DMS79 treated with DMSO at 0.1 percent for 48 hours (cell line): ENCODE measurements at regions not wholly inside any gene's neighbourhood (a gene's known extent, or its start where the extent isn't known, plus 50 kb on each side); places are given as distances from the start of the nearest gene placed in this dataset.
"Not testable (repeated sequence)": the region's sequence is repeated elsewhere in the genome, so short reads cannot be mapped to it uniquely, and the experiment has no call there.

Experiments
- DNase-seq: peaks from one replicate; lab custom pipeline; 2025; lab: John Stamatoyannopoulos, UW

- DNase-seq = no peak
Measured at GRCh38 chr6:81105998-81106397, 646.5 kb downstream of the TENT5A start.

DNA sequence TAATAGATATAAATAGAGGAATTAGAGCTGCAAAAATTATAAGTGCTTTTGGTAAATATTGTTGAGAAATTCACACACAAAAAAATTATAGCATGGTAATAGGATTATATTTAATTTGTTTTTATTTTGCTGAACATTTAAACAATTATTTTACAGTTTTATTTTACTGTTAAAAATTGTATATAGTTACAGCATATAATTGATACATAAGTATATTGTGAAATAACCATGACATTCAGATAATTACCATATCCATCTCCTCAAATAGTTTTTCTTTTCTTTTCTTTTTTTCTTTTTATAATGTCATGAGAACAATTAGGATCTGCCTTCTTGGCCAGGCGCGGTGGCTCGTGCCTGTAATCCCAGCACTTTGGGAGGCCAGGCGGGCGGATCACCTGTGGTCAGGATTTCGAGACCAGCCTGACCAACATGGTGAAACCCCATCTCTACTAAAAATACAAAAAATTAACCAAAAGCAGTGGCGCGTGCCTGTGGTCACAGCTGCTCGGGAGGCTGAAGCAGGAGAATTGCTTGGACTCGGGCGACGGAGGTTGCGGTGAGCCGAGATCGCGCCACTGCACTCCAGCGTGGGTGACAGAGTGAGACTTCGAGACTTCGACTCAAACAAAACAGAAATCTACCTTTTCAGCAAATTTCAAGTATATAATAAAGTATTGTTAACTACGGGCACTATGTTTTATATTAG, 654.2 kb downstream of the TENT5A start:
- DNase-seq = no peak

DNA sequence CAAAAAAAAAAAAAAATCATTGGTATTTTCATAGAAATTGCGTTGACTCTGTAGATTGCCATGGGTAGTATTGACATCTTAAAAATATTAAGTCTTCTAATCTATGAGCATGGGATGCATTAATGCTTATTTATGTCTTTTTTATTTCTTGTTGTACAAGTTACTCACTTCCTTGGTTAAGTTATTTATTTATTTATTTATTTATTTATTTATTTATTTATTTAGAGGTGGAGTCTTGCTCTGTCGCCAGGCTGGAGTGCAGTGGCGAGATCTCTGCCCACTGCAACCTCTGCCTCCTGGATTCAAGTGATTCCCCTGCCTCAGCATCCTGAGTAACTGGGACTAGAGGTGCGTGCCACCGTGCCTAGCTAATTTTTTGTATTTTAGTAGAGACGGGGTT, 656.0 kb downstream of the TENT5A start:
- DNase-seq = not testable (repeated sequence)

DNA sequence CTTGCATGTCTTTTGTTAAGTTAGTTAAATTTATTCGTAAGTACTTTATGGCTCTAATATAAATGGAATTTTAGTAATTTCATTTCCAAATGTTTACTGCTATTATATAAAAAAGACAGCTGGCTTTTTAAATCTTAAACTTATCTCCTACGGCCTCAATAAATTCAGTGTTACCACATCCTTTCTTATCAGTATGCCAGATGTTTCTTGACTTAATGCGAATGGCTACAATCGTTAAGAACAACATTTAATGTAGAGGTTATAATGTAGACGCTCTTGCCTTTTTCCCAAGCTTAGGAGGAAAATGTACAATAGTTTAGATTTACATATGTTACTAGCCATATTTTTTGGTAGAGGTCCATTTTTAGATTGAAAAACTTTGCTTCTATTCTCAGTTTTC, 659.4 kb downstream of the TENT5A start:
- DNase-seq = no peak

DNA sequence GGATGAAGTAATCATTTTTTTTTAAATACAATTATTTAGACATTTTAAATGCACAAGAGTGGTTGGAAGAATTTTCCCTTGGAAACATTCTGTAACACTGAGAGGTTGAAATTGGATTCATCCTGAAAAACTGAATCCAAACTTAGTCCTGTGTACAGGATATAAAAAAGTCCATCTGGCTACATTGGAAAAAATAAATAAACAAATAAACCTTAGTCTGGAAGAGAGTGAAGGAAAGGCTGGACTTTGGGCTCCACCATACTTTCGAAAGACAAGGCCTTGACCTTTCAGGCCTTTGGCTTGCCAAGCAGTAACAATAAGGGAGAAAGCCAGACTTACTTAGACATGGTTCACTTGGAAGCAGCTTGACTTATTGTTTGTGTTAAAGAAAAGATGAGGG, 664.3 kb downstream of the TENT5A start:
- no peak for DNase-seq

DNA sequence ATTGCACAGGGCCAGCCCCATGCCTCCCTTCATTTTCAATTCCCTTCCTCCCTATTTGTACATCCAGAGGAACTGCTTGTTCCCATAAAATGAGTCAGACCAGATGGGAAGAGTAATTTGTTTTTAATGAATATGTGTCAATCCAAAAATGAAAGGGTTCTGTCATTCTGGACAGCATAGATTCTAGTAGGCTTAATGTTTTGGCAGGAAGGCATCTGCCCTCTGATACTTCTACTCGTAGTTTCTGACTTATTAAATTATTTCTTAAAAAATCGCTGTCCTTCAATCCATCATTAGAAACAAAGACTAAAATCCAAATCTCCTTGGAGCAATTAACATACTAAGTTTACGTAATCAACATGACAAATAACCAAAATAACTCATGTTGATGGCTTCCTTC, 665.5 kb downstream of the TENT5A start:
- DNase-seq = no peak

- DNase-seq = no peak
Measured at GRCh38 chr6:81085431-81085790, 667.1 kb downstream of the TENT5A start.

DNA sequence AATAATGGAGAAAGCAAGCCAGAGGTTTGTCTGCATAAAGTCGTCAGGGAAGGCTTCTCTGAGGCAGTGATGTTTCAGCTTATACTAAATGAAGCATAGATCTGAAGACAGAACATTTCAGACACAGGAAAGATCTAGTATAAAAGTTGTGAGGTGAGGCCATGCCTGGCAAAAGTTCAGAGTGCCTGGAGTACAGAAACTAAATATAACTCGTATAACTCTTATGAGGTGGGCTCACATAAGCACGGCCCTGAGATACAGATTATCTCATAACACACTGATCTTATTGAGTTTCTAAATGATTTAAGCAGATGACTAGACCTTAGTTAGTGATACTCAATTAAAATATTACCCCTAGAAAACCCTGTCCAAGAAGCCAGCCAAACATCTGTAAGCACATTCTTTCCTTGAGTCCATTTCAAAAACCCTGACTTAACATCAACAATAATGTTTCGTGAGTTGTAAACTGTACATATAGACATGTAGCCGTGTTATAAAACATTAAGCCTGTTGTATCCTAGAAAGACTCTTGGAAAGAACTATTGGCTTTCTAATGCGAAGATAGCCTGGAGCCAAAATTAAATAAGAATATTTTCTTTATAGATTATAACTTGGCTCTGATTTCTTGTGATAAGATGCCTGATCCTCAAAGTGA, 667.6 kb downstream of the TENT5A start:
- no peak for DNase-seq

DNA sequence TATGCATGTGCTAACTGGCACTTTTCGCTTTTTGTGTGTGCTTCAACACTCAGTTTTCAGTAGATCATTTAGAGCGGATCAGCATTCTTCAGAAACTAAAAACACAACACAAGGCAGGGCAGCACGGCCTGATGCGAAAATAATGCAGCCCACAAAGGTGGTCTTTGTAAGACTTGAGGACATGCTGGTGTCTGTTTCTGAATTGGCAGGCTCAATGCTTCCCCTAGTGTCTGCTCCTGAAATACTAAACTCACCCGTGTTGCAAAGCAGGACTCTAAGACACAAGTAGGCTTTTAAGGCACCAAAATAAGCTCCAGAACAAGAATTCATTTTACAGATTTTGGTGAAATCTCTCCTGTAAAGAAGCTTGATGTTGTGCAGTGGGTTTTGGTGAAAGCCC, 676.5 kb downstream of the TENT5A start:
- no peak for DNase-seq

GRCh38 chr6:81073318-81073717, 679.2 kb downstream of the TENT5A start:
- no peak for DNase-seq

DNA sequence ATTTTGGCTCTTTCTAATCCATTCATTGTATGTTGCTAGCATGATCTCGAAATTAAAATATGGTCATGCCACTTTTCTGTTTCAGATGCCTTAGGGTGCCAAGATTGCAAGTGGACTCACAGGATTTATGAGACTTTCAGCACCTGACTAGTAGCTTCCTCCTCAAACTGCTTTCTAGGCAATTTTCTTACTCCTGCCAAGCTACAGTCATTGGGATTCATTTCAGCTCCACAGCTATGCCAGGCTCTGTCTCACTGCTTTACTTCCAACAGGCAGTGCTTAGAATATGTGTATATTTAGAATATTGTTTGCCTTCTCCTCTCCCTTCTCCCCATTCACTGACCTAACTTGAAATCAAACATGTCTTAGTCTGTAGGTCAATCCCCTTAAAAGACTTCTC, 681.4 kb downstream of the TENT5A start:
- DNase-seq = no peak

GRCh38 chr6:81067057-81067456, 685.4 kb downstream of the TENT5A start:
- no peak for DNase-seq

DNA sequence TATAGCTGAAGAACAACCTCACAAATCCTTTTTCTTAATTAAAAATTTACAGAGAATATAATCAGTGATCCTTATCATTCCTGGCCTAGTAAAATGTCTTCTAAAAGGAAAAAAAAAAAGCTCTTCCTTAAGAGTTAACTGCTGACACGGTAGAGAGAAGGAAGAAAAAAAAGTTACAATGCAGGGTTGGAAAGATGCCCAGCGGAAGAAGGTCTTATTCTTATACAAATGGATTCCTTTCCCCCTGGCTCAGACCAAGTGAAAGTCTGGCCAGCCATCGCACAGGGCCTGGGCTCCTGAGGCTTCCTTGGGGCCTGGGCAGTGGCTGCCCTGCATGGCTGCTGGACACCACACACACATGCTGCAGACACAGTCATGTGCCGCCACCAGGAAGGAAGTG, 688.6 kb downstream of the TENT5A start:
- no peak for DNase-seq

DNA sequence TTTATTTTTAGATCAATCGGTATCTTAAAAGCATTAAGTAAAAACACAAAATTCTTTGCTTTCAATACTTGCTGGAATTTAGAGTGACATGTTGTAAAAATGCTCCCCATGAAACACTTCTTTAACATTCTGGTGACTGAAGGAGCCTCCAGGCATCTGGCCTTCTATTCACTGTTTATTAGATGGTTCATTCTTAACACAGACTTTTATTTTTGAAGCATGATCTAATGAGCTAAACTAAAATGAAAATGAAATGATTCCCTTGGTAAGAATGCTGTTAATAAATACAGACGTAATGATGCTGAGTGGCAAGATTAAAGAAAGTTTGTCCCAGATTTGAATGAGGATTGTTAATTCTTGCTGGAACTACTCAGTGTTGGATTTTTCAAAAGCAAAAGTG, 698.4 kb downstream of the TENT5A start:
- no peak for DNase-seq

- no peak for DNase-seq
Measured at GRCh38 chr6:81051952-81052351, 700.5 kb downstream of the TENT5A start.

GRCh38 chr6:81049425-81050042, 702.9 kb downstream of the TENT5A start:
- no peak for DNase-seq

- DNase-seq = no peak
Measured at GRCh38 chr6:81031416-81031815, 721.1 kb downstream of the TENT5A start.

DNA sequence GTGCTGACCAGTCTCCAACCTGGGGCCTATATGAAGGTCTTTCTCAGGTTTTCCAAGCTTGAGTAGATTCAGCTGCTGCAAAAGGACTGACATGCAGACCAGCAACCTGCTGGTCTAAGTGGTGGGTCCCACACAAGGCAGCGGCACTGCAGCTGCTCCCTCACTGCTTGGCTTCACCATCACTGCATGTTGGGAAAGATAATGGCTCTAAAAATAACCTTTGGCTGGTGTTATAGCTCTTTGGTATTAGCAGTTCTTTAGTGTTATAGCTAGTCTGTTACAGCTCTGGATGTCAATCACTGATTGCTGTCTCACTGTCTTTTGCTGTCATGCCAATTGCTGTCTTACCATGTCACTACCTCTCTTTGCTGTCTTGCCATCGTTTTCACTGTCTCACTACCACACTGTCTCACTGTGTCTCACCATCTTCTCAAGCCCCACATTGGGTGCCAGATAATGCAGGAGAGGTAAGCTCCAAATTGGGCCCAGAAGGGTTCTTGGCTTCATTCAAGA, 726.4 kb downstream of the TENT5A start:
- DNase-seq = no peak

DNA sequence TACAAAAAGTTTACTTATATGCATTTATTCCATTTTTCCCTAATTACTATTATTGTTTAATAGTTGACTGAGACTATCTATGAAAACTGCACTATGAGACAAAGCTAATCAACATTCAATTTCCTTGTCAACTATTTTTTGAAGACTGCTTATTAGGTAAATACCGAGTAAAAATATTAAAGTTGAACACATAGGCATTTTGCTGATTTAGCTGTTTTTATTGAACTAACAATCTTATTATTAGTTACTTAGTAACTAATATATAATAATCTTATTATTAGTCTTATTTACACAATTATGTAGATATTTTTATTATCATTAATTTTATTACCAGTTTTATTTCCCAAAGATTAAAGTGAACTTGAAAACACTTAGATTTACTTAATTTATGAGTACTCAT, 728.8 kb downstream of the TENT5A start:
- DNase-seq = no peak

DNA sequence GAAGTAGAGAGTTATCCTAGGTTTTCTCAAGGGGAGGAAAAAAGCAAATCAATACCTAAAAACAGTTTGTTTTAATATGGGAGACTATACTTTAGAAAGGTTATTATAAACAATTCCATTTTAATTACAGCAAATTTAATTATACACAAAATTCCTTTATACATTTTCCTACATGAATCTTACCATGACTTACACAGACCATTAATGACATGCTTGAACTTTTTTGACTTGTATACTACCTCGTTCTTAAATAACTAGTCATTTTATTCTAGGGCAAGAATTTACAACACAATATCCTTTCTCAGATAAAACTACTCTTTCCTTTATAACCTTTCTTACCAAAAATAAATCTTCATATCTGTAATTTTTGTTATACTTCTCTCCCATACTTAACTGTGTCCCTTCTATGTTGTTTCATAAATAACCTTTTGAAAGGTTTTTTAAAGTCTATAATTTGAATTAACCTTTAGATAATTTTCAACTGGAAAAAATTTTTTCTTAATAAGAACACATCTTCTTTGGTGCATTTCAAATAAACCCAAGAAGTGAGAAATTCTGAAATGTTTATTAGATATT, 729.4 kb downstream of the TENT5A start:
- no peak for DNase-seq

DNA sequence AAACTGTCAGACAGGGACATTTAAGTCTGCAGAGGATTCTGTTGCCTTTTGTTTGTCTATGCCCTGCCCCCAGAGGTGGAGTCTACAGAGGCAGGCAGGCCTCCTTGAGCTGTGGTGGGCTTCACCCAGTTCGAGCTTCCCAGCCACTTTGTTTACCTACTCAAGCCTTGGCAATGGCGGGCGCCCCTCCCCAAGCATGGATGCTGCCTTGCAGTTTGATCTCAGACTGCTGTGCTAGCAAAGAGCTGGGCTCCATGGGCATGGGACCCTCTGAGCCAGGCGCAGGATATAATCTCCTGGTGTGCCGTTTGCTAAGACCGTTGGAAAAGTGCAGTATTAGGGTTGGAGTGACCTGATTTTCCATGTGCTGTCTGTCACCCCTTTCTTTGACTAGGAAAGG, 734.9 kb downstream of the TENT5A start:
- not testable (repeated sequence) for DNase-seq

DNA sequence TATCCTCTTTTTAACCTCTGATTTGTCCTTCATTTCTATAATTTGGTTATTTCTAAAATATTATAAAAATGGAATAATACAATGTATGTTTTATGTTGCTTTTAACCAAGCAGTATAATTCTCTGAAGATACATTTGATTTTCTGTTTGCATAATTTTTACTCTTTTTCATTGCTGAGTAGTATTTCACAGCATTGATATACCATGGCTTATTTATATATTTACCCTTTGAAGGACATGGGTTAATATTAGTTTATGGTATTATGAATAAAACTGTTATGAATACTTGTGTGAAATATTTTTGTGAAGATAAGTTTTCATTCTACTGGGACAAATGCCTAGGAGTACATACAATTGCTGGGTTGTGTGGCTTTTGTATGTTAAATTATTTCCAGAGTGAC, 748.6 kb downstream of the TENT5A start:
- no peak for DNase-seq

GRCh38 chr6:81003156-81003555, 749.3 kb downstream of the TENT5A start:
- DNase-seq = no peak
